GM12878 (cell line): ENCODE measurements at regions not wholly inside any gene's neighbourhood (a gene's known extent, or its start where the extent isn't known, plus 50 kb on each side); places are given as distances from the start of the nearest gene placed in this dataset.

Source experiments
- ATAC-seq: fragments of 200-7000 bp; cut with Tn5 transposase; 3 replicates; pipeline ENCODE4 v1.9.1; 2020; ENCODE audit warnings: mild to moderate bottlenecking, moderate library complexity
- BruUV-seq: library from RNA; stranded (reverse); fragments of 400-500 nt; replicated peaks from 2 replicates; lab custom pipeline; 2021; lab: Mats Ljungman, UMichigan
- CTCF ChIA-PET: fragments of 300-600 bp; sonication (Branson Sonifier 250); formaldehyde crosslinking; extraction: SDS; loops from one replicate; lab custom pipeline; 2021; ENCODE audit warnings: inconsistent platforms; lab: Yijun Ruan, JAX
- POLR2A ChIA-PET: fragments of 350-600 bp; formaldehyde crosslinking; extraction: SDS; loops from one replicate; lab custom pipeline; 2021; ENCODE audit warnings: inconsistent platforms; lab: Charles Lee
- RAD21 ChIA-PET: fragments of 300-600 bp; sonication (Branson Sonifier 250); formaldehyde crosslinking; loops from one replicate; lab custom pipeline; 2023; ENCODE audit warnings: antibody characterized with exemption; ENCODE audit not compliant: unreplicated experiment; lab: Charles Lee
- SMC1A ChIA-PET: fragments of 300-600 bp; sonication (Branson Sonifier 250); formaldehyde crosslinking; loops from one replicate; lab custom pipeline; 2023; ENCODE audit not compliant: unreplicated experiment, uncharacterized antibody; lab: Charles Lee
- DNase-seq: peaks from one replicate; pipeline ENCODE4 v3.0.0-alpha.2; 2011; ENCODE audit warnings: low read depth, low spot score
- FAIRE-seq: peaks from 3 replicates; lab custom pipeline; 2011; peaks lifted over from hg19 to GRCh38; lab: Jason Lieb, UNC
- H2AFZ ChIP-seq: 2 replicates; pipeline ENCODE4 v1.6.0; 2011; ENCODE audit warnings: low read depth, low read length, control low read depth; ENCODE audit not compliant: control insufficient read depth
- H3K27ac ChIP-seq: 2 replicates; pipeline ENCODE4 v1.5.1; 2011; ENCODE audit warnings: control low read depth; ENCODE audit not compliant: control insufficient read depth, insufficient read depth
- H3K27me3 ChIP-seq, 2 experiments: replicated peaks in 1 of 2; 2 replicates each; pipeline versions ENCODE4 v1.6.0 to v1.6.1; 2011; ENCODE audit warnings: low read length in 1 of 2; ENCODE audit not compliant: control insufficient read depth in 2 of 2, insufficient read depth in 2 of 2
- H3K36me3 ChIP-seq, 2 experiments: 2 replicates each; pipeline ENCODE4 v1.5.1; 2011; ENCODE audit warnings: low read length in 1 of 2; ENCODE audit not compliant: control insufficient read depth in 2 of 2, insufficient read depth in 2 of 2
- H3K4me1 ChIP-seq: 2 replicates; pipeline ENCODE4 v1.6.1; 2011; ENCODE audit warnings: mild to moderate bottlenecking, low read length, moderate library complexity, mixed read lengths; ENCODE audit not compliant: control insufficient read depth, insufficient read depth
- H3K4me2 ChIP-seq: 2 replicates; pipeline ENCODE4 v1.6.0; 2011; ENCODE audit warnings: control low read depth; ENCODE audit not compliant: control insufficient read depth, insufficient read depth
- H3K4me3 ChIP-seq: fragments of 200-600 bp; sonication (generic); 2 replicates; pipeline ENCODE4 v1.5.1; 2016
- H3K79me2 ChIP-seq: 2 replicates; pipeline ENCODE4 v1.6.0; 2011; ENCODE audit warnings: low read length; ENCODE audit not compliant: control insufficient read depth, insufficient read depth
- H3K9ac ChIP-seq: 2 replicates; pipeline ENCODE4 v1.8.0; 2011; ENCODE audit warnings: low read length, control low read depth, mixed read lengths; ENCODE audit not compliant: control insufficient read depth, insufficient read depth
- H3K9me3 ChIP-seq: replicated peaks from 3 replicates; pipeline ENCODE4 v1.5.1; 2011; ENCODE audit warnings: mild to moderate bottlenecking, low read length; ENCODE audit not compliant: control insufficient read depth, insufficient read depth
- H4K20me1 ChIP-seq: 2 replicates; pipeline ENCODE4 v1.6.0; 2011; ENCODE audit not compliant: control insufficient read depth, insufficient read depth
- CBX3 ChIP-seq: fragments of 200-600 bp; sonication (generic); IDR thresholded peaks from 2 replicates; pipeline ENCODE4 v1.6.1; 2016; ENCODE audit warnings: low read depth, borderline replicate concordance
- CEBPB ChIP-seq, 2 experiments: fragments of 150-350 bp in 1 of 2; IDR thresholded peaks; 2 replicates each; pipeline ENCODE4 v1.6.1; 2012 to 2014; ENCODE audit warnings: low read depth in 2 of 2, low read length in 2 of 2, borderline replicate concordance in 1 of 2, inconsistent platforms in 1 of 2
- EED ChIP-seq: sonication (generic); IDR thresholded peaks from 2 replicates; pipeline ENCODE4 v1.6.1; 2016; ENCODE audit warnings: antibody characterized with exemption, low read depth
- EGR1 ChIP-seq, 2 experiments: IDR thresholded peaks; 1 replicate in 1 of 2; 2 replicates in 1 of 2; pipeline ENCODE4 v1.6.1; 2011 to 2012; ENCODE audit warnings: low read depth in 2 of 2, low read length in 2 of 2, borderline replicate concordance in 1 of 2, mild to moderate bottlenecking in 1 of 2, moderate library complexity in 1 of 2
- EZH2 ChIP-seq: IDR thresholded peaks from 2 replicates; pipeline ENCODE4 v1.6.1; 2012; ENCODE audit warnings: low read depth, mild to moderate bottlenecking, control low read depth, inconsistent platforms, low read length, borderline replicate concordance; ENCODE audit not compliant: control insufficient read depth
- HDAC6 ChIP-seq: fragments of 200-600 bp; sonication (generic); IDR thresholded peaks from one replicate; pipeline ENCODE4 v1.8.0; 2017; ENCODE audit warnings: antibody characterized with exemption; ENCODE audit not compliant: unreplicated experiment
- IKZF1 ChIP-seq: fragments of 450-650 bp; conservative IDR thresholded peaks from 2 replicates; pipeline ENCODE4 v1.6.1; 2017; ENCODE audit warnings: antibody characterized with exemption, mild to moderate bottlenecking
- KDM1A ChIP-seq: fragments of 200-600 bp; sonication (generic); IDR thresholded peaks from 2 replicates; pipeline ENCODE4 v1.6.1; 2016; ENCODE audit warnings: borderline replicate concordance
- POLR2A ChIP-seq: IDR thresholded peaks from 2 replicates; pipeline ENCODE4 v1.6.1; 2011; ENCODE audit warnings: low read depth, mild to moderate bottlenecking, low read length
- SPI1 ChIP-seq: IDR thresholded peaks from 2 replicates; pipeline ENCODE4 v1.6.1; 2011; ENCODE audit warnings: low read depth, mild to moderate bottlenecking, low read length, moderate library complexity, borderline replicate concordance; ENCODE audit not compliant: insufficient read depth
- SREBF1 ChIP-seq: IDR thresholded peaks from 2 replicates; pipeline ENCODE4 v1.6.1; 2012; ENCODE audit warnings: mild to moderate bottlenecking, low read length
- WGBS: methylation state at CpG from one replicate; pipeline ENCODE4 v1.1.6; 2016; ENCODE audit warnings: low lambda C conversion rate; ENCODE audit not compliant: insufficient replicate concordance, insufficient coverage; ENCODE audit errors: missing lambda C conversion rate; 5-methylcytosine and 5-hydroxymethylcytosine counted together
- in situ Hi-C: fragments of 300-500 bp; cut with MboI; formaldehyde crosslinking; loops from 9 replicates; pipeline ENCODE4 v1.14.3; 2018; ENCODE audit warnings: mixed read lengths
- intact Hi-C: fragments of 100-400 bp; cut with micrococcal nuclease; formaldehyde crosslinking; loops from one replicate; pipeline ENCODE4 v1.14.2; 2022; ENCODE audit not compliant: unreplicated experiment
- TF ChIP-seq, protein P1 (sequence below): IDR thresholded peaks from 2 replicates; pipeline ENCODE4 v1.6.1; 2012; ENCODE audit warnings: low read depth, low read length, improper control_type of control experiment
- TF ChIP-seq, protein P2 (sequence below): IDR thresholded peaks from 2 replicates; pipeline ENCODE4 v1.6.1; 2011; ENCODE audit warnings: borderline replicate concordance, low read depth, mild to moderate bottlenecking, moderate library complexity, mixed read lengths, low read length; ENCODE audit not compliant: insufficient read depth; ENCODE audit errors: extremely low read length

DNA sequence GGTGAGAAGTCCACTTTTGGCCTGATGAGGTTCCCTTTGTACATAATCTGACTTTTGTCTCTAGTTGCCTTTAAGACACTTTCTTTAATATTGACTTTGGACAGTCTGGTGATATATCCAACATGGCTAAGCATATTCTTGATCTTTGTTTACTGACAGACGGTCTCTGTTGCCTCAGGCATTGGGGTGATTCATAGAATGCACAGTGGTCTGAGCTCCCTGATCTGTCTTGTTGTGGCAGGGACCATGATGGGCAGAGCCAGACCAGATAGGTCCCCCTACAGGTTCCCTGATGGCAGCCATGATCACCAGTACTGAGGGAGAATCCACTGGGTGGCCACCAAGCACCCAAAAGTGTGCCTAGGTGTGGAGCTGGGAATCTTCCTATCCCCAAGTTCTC lies 678.1 kb downstream of the MCTP2 start:
- Histone ChIP-seq H3K27ac (no peak overlapping the region), H3K27me3 (no peaks in the 10 kb centered on the region), H3K79me2 (no peaks in the 10 kb centered on the region), H3K9ac (no peak overlapping the region), H2AFZ (no peak overlapping the region), H3K36me3 (no peaks in the 10 kb centered on the region), H3K9me3 (no peaks in the 10 kb centered on the region), H3K4me1 (no peaks in the 10 kb centered on the region), H3K4me2 (no peak overlapping the region), H4K20me1 (no peaks in the 10 kb centered on the region), H3K4me3 (no peak overlapping the region)
- TF ChIP-seq, protein P1, sequence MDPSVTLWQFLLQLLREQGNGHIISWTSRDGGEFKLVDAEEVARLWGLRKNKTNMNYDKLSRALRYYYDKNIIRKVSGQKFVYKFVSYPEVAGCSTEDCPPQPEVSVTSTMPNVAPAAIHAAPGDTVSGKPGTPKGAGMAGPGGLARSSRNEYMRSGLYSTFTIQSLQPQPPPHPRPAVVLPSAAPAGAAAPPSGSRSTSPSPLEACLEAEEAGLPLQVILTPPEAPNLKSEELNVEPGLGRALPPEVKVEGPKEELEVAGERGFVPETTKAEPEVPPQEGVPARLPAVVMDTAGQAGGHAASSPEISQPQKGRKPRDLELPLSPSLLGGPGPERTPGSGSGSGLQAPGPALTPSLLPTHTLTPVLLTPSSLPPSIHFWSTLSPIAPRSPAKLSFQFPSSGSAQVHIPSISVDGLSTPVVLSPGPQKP = no peak
- TF ChIP-seq CEBPB (IDR thresholded peaks at IDR 0.05; ENCODE audit: borderline replicate concordance in 1 of 2, low read depth in 2 of 2, low read length in 2 of 2) (no peak), SREBF1 (no peak), KDM1A (no peak), HDAC6 (no peak), EED (no peak), IKZF1 (no peak), EGR1 (IDR thresholded peaks at IDR 0.05; ENCODE audit: borderline replicate concordance in 1 of 2, low read depth in 2 of 2, low read length in 2 of 2) (no peak), EZH2 (no peak), CBX3 (no peak), POLR2A (no peak), SPI1 (no peak)
- TF ChIP-seq, protein P2, sequence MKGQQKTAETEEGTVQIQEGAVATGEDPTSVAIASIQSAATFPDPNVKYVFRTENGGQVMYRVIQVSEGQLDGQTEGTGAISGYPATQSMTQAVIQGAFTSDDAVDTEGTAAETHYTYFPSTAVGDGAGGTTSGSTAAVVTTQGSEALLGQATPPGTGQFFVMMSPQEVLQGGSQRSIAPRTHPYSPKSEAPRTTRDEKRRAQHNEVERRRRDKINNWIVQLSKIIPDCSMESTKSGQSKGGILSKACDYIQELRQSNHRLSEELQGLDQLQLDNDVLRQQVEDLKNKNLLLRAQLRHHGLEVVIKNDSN = no peak
- intact Hi-C loops = no loop called here
- BruUV-seq = no TSS peak
- CTCF ChIA-PET = no interaction called here
- RAD21 ChIA-PET = no interaction called here
- in situ Hi-C loops = no loop called here
- DNase-seq = no peak
- SMC1A ChIA-PET = no interaction called here
- POLR2A ChIA-PET = no interaction called here
- no peak for FAIRE-seq
- no peak for ATAC-seq
- 0% methylated on average over 1 of the region's 1 CpG for WGBS
